ENCODE measurements at regions not wholly inside any gene's neighbourhood (a gene's known extent, or its start where the extent isn't known, plus 50 kb on each side); places are given as distances from the start of the nearest gene placed in this dataset.
A peak's percentile ranks its signal among the peaks of the same experiment; 100 is the strongest.

- peaks cover 31% of the 10 kb centered on the region for H3K4me1 Mint-ChIP-seq
- H3K36me3 Mint-ChIP-seq (ENCODE audit: low read depth), result no peaks in the 10 kb centered on the region; the same call in 2 of the 3 replicates
- no peak for DNase-seq (ENCODE audit: low spot score)
- Histone ChIP-seq H3K79me2 (replicated peaks; ENCODE audit: insufficient read depth) (no peaks in the 10 kb centered on the region), H3K4me2 (no peak overlapping the region; the same call in 1 of the 2 replicates), H3K4me3 (no peak overlapping the region), H3K9me2 (ENCODE audit: insufficient read depth) (peaks cover 21% of the 10 kb centered on the region; the same call in 1 of the 2 replicates), H3K27me3 (ENCODE audit: insufficient read depth) (no peaks in the 10 kb centered on the region), H3K4me1 (ENCODE audit: insufficient read depth) (peaks cover 19% of the 10 kb centered on the region), H3K27ac (ENCODE audit: low read depth) (no peak overlapping the region), H2AFZ (peak overlapping the region; percentile 81; the same call in 1 of the 2 replicates), H3K36me3 (ENCODE audit: insufficient read depth) (no peaks in the 10 kb centered on the region), H3F3A (replicated peaks; ENCODE audit: low read depth) (no peaks in the 10 kb centered on the region), H4K20me1 (replicated peaks; ENCODE audit: insufficient read depth) (no peaks in the 10 kb centered on the region)
- peak overlapping the region; percentile 85 for H3K27ac Mint-ChIP-seq
- H3K4me3 Mint-ChIP-seq, result no peak overlapping the region
- peak; percentile 72 for ATAC-seq
- H3K9me3 Mint-ChIP-seq, result no peaks in the 10 kb centered on the region; the same call in 2 of the 3 replicates
- TF ChIP-seq STAT1 (IDR thresholded peaks at IDR 0.05; ENCODE audit: unreplicated experiment) (no peak), CREB1 (CRISPR knock-in tag; IDR thresholded peaks at IDR 0.05; ENCODE audit: low read depth) (no peak), CTCF (conservative IDR thresholded peaks at IDR 0.05; ENCODE audit: low read depth in 2 of 2) (no peak), REST (IDR thresholded peaks at IDR 0.05; ENCODE audit: unreplicated experiment) (no peak), NANOG (IDR thresholded peaks at IDR 0.05; ENCODE audit: borderline replicate concordance) (no peak), ETS1 (IDR thresholded peaks at IDR 0.05) (no peak), JUNB (IDR thresholded peaks at IDR 0.05; ENCODE audit: unreplicated experiment) (no peak), ZNF462 (CRISPR knock-in tag; IDR thresholded peaks at IDR 0.05) (no peak)
- H3K27me3 Mint-ChIP-seq (ENCODE audit: insufficient read depth, low read depth, poor library complexity), result peaks cover 4% of the 10 kb centered on the region
Observed at GRCh38 chr4:15149234-15149838, 147.1 kb downstream of the CPEB2 start.
